Spleen (tissue), 7 donors: ENCODE measurements at regions not wholly inside any gene's neighbourhood (a gene's known extent, or its start where the extent isn't known, plus 50 kb on each side); places are given as distances from the start of the nearest gene placed in this dataset.

Experiments used
- CTCF ChIP-seq, 11 experiments: fragments of 200-600 bp in 7 of 11; fragments of 450-650 bp in 4 of 11; sonication (generic) in 4 of 11; IDR thresholded peaks in 8 of 11; conservative IDR thresholded peaks in 3 of 11; 1 replicate in 7 of 11; 2 replicates in 4 of 11; pipeline versions ENCODE4 v1.4.0 to v1.8.0; 2016 to 2021; ENCODE audit warnings: antibody characterized with exemption in 11 of 11, inconsistent platforms in 4 of 11, mild to moderate bottlenecking in 1 of 11
- POLR2AphosphoS5 ChIP-seq, 3 donors: sonication (generic); formaldehyde crosslinking; IDR thresholded peaks; one replicate each; pipeline ENCODE4 v1.5.1; 2017; ENCODE audit warnings: antibody characterized with exemption in 3 of 3
- donor health status: DM: no; HTN: no; CAD: no; lungs with moderate emphysema.
- donor health status: DM: no; HTN: no; CAD: no.
- donor health status: DM: no; HTN: no; CAD: no.

GRCh38 chr7:12898620-12899019 is 211.2 kb downstream of the ARL4A start:
- no peak for TF ChIP-seq CTCF (IDR thresholded peaks at IDR 0.05 in 8 of 11, conservative IDR thresholded peaks at IDR 0.05 in 3 of 11)
- no peak for TF ChIP-seq POLR2AphosphoS5 (IDR thresholded peaks at IDR 0.05)
